Spinal cord (tissue), 9 donors: ENCODE measurements at regions not wholly inside any gene's neighbourhood (a gene's known extent, or its start where the extent isn't known, plus 50 kb on each side); places are given as distances from the start of the nearest gene placed in this dataset.

Experiments
- DNase-seq, 6 donors: peaks; one replicate each; pipeline versions ENCODE4 v3.0.0 to v3.0.0-alpha.2; 2013 to 2015; ENCODE audit warnings: low spot score in 6 of 6, low read depth in 4 of 6
- H3K27ac ChIP-seq: one replicate; pipeline ENCODE4 v1.5.1; 2013; ENCODE audit warnings: low read depth, low read length, control low read depth
- H3K27me3 ChIP-seq: one replicate; pipeline ENCODE4 v1.6.1; 2013; ENCODE audit warnings: low read length; ENCODE audit not compliant: control insufficient read depth, insufficient read depth
- H3K36me3 ChIP-seq: one replicate; pipeline ENCODE4 v1.6.1; 2013; ENCODE audit warnings: low read length; ENCODE audit not compliant: control insufficient read depth, insufficient read depth
- H3K4me1 ChIP-seq: one replicate; pipeline ENCODE4 v1.6.1; 2013; ENCODE audit warnings: low read length; ENCODE audit not compliant: control insufficient read depth, insufficient read depth
- H3K4me3 ChIP-seq: one replicate; pipeline ENCODE4 v1.5.1; 2013; ENCODE audit warnings: low read depth, low read length, control low read depth
- H3K9me3 ChIP-seq: one replicate; pipeline ENCODE4 v1.6.1; 2013; ENCODE audit warnings: low read length; ENCODE audit not compliant: control insufficient read depth, insufficient read depth
- WGBS: methylation state at CpG from one replicate; pipeline ENCODE4 v1.1.5; 2013; ENCODE audit warnings: missing lambda C conversion rate; ENCODE audit not compliant: insufficient coverage; 5-methylcytosine and 5-hydroxymethylcytosine counted together
- donor health status: healthy.

GRCh38 chr15:66615846-66616245 is 50.0 kb upstream of the LCTL start:
- H3K9me3 ChIP-seq, result no peaks in the 10 kb centered on the region
- H3K27ac ChIP-seq, result no peak overlapping the region
- 100% methylated on average over 1 of the region's 1 CpG for WGBS
- DNase-seq, result no peak
- peaks cover 37% of the 10 kb centered on the region for H3K4me1 ChIP-seq
- no peaks in the 10 kb centered on the region for H3K27me3 ChIP-seq
- no peaks in the 10 kb centered on the region for H3K36me3 ChIP-seq
- H3K4me3 ChIP-seq, result no peak overlapping the region

- peak overlapping the region; percentile 60 for H3K27ac ChIP-seq
- peaks cover 41% of the 10 kb centered on the region for H3K4me1 ChIP-seq
- no peaks in the 10 kb centered on the region for H3K36me3 ChIP-seq
- no peaks in the 10 kb centered on the region for H3K9me3 ChIP-seq
- H3K4me3 ChIP-seq, result no peak overlapping the region
- peak in 5 of 6 donors; percentile 40 to 82 (median 56) for DNase-seq
- 48% methylated on average over 10 of the region's 15 CpGs for WGBS
- peaks cover 6% of the 10 kb centered on the region for H3K27me3 ChIP-seq
Measured at GRCh38 chr15:66617137-66618090, 51.6 kb upstream of the LCTL start.

DNA sequence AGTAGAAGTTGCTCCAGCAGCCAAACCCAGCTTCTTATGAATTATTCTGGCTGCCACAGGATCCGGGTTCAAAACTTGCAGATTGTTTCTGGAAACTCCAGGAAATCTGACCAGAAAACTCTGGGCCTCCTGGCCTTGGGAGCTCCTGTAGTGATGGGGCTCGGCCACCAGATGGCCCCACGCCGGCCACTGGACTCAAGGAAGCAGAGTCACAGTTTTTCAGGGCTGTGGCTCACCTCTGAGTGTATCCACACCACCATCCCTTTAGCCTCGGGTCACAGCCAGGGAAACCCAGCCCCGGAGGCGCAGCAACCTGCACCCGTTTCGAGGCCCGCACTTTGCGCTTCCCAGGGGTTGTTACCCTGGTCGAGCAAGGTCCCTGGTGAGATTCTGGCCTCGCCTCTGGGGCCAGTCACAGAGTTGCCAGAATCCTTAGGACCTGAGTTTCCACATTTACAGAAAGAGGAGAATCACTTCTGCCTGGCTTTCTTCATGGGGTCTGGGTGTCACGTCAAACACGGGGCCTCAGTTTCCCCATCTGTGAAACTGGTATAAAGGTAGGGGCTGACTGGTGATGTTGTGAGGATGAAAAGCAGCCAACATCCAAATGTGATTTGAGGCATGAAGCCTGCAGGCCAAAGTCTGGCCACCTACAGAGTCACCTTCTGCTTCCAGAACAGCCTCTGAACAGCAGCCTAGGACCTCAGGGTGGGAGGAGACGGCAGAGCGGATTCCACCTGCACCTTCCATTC is 53.5 kb upstream of the LCTL start:
- DNase-seq, result peak in 4 of 6 donors; percentile 31 to 78 (median 56)
- no peaks in the 10 kb centered on the region for H3K9me3 ChIP-seq
- H3K4me3 ChIP-seq, result no peak overlapping the region
- peaks cover 41% of the 10 kb centered on the region for H3K4me1 ChIP-seq
- peaks cover 6% of the 10 kb centered on the region for H3K27me3 ChIP-seq
- no peaks in the 10 kb centered on the region for H3K36me3 ChIP-seq
- H3K27ac ChIP-seq, result no peak overlapping the region
- WGBS, result 29% methylated on average over 16 of the region's 17 CpGs

GRCh38 chr15:66620341-66620740 is 54.5 kb upstream of the LCTL start:
- no peaks in the 10 kb centered on the region for H3K36me3 ChIP-seq
- no peaks in the 10 kb centered on the region for H3K9me3 ChIP-seq
- H3K27ac ChIP-seq, result no peak overlapping the region
- H3K4me3 ChIP-seq, result no peak overlapping the region
- peaks cover 41% of the 10 kb centered on the region for H3K4me1 ChIP-seq
- H3K27me3 ChIP-seq, result peaks cover 6% of the 10 kb centered on the region
- no peak for DNase-seq
- WGBS, result 67% methylated on average over 1 of the region's 3 CpGs

GRCh38 chr15:66620744-66621344 is 55.0 kb upstream of the LCTL start:
- no peaks in the 10 kb centered on the region for H3K9me3 ChIP-seq
- 96% methylated on average over 5 of the region's 6 CpGs for WGBS
- peaks cover 37% of the 10 kb centered on the region for H3K4me1 ChIP-seq
- no peak overlapping the region for H3K4me3 ChIP-seq
- no peak overlapping the region for H3K27ac ChIP-seq
- peaks cover 6% of the 10 kb centered on the region for H3K27me3 ChIP-seq
- H3K36me3 ChIP-seq, result no peaks in the 10 kb centered on the region
- DNase-seq, result no peak

DNA sequence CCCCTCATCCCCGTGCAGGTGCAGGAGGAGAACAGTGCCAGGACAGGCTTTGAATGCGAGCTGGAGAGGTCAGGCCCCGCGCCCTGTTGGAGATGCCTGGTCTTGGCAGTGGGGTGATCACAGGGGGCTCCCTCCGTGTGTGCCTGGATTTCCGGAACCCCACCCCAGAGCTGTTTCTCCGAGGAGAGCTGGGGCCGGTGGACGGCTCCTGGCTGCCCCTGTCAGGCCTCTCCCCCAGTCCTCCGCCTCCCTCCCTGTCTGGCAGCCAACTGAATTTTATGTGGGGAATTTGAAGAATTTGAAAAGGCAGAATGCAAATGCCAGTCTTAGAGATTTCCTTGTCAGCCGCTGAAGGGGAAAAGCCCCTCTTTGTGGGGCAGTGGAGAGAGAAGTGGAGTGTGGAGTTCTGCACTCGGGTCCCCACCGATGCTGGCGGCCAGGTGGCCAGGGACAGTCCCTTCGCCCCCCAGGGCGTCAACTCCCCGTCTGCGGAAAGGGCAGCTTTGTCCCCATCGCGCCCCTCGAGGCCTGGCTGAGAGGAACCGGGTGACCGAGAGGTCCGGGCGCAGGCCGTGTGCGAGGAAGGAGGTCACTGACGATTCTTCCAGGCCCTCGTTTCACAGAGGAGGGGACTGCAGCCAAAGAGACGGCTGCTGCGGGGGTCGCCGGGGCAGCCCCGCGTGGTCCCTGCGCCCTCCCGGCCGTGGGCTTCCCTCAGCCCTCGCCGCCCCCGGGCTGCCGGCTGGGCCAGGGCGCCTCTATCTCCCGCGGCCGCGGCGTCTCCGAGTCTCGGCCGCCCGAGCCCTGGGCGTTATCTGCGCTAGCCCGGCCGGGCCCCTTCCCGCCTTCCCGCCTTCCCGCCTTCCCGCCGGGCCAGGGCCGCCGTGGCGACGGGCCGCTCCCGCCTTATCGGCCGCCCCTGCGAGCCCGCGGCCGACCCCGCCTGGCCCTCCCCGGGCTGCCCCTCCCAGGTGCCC is 56.0 kb upstream of the LCTL start:
- no peak overlapping the region for H3K4me3 ChIP-seq
- H3K27me3 ChIP-seq, result peaks cover 6% of the 10 kb centered on the region
- no peaks in the 10 kb centered on the region for H3K36me3 ChIP-seq
- 11% methylated on average over 62 of the region's 75 CpGs for WGBS
- H3K4me1 ChIP-seq, result peaks cover 37% of the 10 kb centered on the region
- no peaks in the 10 kb centered on the region for H3K9me3 ChIP-seq
- peak in 1 of 6 donors; percentile 51 for DNase-seq
- H3K27ac ChIP-seq, result peak overlapping the region; percentile 65

- Histone ChIP-seq H3K9me3 (no peaks in the 10 kb centered on the region), H3K4me3 (no peak overlapping the region), H3K27me3 (peaks cover 6% of the 10 kb centered on the region), H3K4me1 (peaks cover 33% of the 10 kb centered on the region), H3K27ac (no peak overlapping the region), H3K36me3 (no peaks in the 10 kb centered on the region)
- WGBS, result 28% methylated on average over 4 of the region's 5 CpGs
- peak in 1 of 6 donors; percentile 17 for DNase-seq
Measured at GRCh38 chr15:66622591-66623022, 56.8 kb upstream of the LCTL start.

DNA sequence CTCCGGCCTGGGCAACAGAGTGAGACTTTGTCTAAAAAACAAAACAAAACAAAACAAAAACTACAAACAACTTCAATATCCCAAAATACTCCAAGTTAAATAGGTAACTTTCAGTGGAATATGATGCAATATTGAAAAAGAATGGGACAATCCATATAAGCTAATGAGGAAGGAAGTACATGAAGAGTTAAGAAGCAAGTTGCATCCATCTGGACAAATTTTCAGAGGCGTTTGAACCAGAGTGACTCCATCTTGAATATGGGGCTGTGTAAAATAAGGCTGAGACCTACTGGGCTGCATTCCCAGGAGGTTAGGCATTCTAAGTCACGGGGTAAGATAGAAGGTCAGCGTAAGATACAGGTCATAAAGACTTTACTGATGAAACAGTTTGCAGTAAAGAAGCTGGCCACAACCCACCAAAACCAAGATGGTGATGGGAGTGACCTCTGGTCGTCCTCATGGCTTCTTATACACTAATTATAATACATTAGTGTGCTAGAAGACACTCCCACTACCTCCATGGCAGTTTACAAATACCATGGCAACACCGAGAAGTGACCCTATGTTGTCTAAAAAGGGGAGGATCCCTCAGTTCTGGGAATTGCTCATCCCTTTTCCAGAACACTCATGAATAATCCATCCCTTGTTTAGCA is 58.1 kb upstream of the LCTL start:
- H3K27me3 ChIP-seq, result peaks cover 6% of the 10 kb centered on the region
- H3K4me1 ChIP-seq, result peaks cover 20% of the 10 kb centered on the region
- no peak overlapping the region for H3K4me3 ChIP-seq
- no peaks in the 10 kb centered on the region for H3K9me3 ChIP-seq
- H3K27ac ChIP-seq, result no peak overlapping the region
- 92% methylated on average over 2 of the region's 6 CpGs for WGBS
- no peak for DNase-seq
- H3K36me3 ChIP-seq, result no peaks in the 10 kb centered on the region
